Neuron (in vitro differentiated cells): ENCODE measurements at regions not wholly inside any gene's neighbourhood (a gene's known extent, or its start where the extent isn't known, plus 50 kb on each side); places are given as distances from the start of the nearest gene placed in this dataset.
"Not testable (repeated sequence)": the region's sequence is repeated elsewhere in the genome, so short reads cannot be mapped to it uniquely, and the experiment has no call there.

Experiments used
- H2AFZ ChIP-seq: one replicate; pipeline ENCODE4 v1.6.1; 2013; ENCODE audit warnings: low read depth, mild to moderate bottlenecking, inconsistent platforms, low read length, moderate library complexity
- H3K27me3 ChIP-seq: one replicate; pipeline ENCODE4 v1.6.1; 2013; ENCODE audit warnings: low read length; ENCODE audit not compliant: insufficient read depth
- H3K36me3 ChIP-seq: one replicate; pipeline ENCODE4 v1.6.1; 2013; ENCODE audit warnings: low read length; ENCODE audit not compliant: insufficient read depth
- H3K4me1 ChIP-seq: one replicate; pipeline ENCODE4 v1.6.1; 2013; ENCODE audit warnings: low read length; ENCODE audit not compliant: insufficient read depth
- H3K4me3 ChIP-seq: 2 replicates; pipeline ENCODE4 v1.5.1; 2013; ENCODE audit warnings: mild to moderate bottlenecking, low read length, moderate library complexity
- H3K9me3 ChIP-seq: one replicate; pipeline ENCODE4 v1.6.1; 2013; ENCODE audit warnings: low read length

DNA sequence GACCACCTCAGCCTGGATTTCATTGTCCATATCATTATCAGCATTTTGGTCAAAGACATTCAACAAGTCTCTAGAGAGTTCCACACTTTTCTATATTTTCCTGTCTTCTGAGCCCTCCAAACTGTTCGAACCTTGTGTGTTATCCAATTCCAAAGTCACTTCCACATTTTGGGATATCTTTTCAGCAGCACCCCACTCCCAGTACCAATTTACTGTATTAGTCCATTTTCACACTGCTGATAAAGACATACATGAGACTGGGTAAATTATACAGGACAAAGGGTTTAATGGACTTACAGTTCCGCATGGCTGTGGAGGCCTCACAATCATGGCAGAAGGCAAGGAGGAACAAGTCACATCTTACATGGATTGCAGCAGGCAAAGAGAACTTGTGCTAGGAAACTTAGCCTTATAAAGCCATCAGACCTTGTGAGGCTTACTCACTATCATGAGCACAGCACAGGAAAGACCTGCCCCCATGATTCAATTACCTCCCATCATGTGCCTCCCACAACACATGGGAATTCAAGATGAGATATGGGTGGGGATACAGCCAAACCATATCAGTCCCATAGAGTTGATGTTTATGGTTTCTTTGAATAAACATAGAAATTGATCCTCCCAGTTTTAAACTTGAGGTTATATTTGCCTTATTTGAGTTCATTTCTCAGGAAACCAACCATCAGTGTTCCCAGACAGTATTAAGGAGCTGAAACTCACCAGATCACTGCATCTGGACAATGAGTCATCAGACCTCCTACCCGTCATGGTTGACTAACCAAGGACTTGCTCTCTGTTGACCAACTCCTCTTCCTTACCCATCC is 322.7 kb upstream of the DUSP10 start:
- Histone ChIP-seq H3K27me3 (no peaks in the 10 kb centered on the region), H3K4me3 (no peak overlapping the region), H3K4me1 (no peaks in the 10 kb centered on the region), H2AFZ (no peak overlapping the region), H3K36me3 (no peaks in the 10 kb centered on the region), H3K9me3 (no peaks in the 10 kb centered on the region)

DNA sequence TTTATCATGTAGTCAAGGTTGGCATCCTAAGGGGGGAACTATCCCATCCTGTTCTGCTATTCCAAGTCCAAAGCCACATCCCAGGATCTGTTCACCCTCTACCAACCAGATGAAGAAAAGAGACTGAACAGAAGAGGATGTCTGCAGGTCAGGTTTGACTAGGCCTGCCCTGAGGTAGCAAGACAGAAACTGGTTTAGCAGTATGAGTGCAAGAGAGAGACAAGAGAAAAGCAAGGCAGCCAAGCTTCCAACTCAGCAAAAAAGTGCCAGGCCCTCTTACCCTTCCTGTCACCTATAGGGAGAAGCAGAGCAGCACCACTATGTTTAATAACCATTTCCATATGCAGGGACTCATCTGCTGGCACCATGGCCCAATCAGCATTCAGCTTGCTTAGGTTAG is 320.8 kb upstream of the DUSP10 start:
- Histone ChIP-seq H3K4me3 (no peak overlapping the region), H2AFZ (no peak overlapping the region), H3K36me3 (no peaks in the 10 kb centered on the region), H3K27me3 (no peaks in the 10 kb centered on the region), H3K9me3 (no peaks in the 10 kb centered on the region), H3K4me1 (no peaks in the 10 kb centered on the region)

DNA sequence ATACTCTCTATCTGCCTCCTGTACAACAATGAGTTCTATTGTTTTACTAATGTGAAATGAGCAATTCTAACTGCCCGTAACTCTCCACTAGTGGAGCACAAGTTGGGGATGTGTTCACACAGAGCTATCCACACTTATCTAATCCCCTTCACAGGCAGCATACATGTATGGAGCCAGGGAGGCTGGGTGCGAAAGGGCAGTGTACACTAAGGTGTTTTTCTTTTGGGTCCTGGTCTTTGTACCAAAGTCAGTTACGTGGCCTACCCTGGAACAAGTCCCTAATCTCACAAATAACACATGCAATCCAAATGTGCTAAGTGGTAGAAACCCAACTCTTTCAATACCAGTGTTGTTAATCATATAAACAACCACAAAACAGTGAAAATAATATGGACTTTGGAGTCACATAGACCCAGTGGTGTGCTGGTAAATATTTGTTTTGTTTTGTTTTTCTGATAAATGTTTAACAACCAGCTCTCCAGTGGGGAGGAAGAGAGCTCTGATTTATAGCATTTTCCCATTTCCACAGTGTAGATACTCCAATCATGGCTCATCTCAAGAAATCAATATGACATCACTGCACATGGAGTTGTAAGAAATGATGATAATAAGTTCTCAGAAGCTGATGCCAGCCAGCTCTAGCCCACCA is 319.9 kb upstream of the DUSP10 start:
- no peaks in the 10 kb centered on the region for H3K27me3 ChIP-seq
- H3K9me3 ChIP-seq: no peaks in the 10 kb centered on the region
- no peak overlapping the region for H2AFZ ChIP-seq
- no peak overlapping the region for H3K4me3 ChIP-seq
- no peaks in the 10 kb centered on the region for H3K4me1 ChIP-seq
- no peaks in the 10 kb centered on the region for H3K36me3 ChIP-seq

DNA sequence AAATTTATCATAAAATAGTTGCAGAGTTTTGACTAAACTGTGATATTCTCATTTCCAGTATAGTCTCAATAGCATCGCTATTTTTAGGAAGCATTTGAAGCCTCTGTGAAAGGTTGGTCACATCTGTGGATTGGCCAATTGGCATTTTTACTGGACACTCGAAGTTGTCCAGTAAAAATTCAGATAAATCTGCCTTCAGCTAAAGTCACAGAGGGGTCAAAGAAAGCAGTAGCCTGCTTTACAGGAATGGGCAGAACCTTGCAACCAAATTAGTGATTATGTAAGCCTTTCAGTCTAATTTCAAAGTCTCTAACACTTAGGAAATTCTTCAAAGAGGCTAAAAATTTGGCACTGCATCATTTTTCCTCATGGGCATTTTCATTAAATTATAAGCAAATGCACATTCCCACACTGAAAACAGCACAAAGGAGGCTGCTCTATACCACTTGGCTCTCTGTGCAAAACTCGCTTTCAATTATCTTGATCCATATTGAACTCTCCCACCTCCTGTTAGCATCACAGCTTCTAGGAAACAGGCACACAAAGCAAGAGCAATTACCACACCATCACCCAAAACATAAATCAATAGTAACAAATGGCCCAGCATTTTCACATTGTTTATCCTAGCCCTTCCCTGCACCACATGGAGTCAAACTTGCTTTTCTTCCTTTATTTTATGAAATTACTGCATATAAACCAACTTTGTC is 318.5 kb upstream of the DUSP10 start:
- Histone ChIP-seq H3K9me3 (no peaks in the 10 kb centered on the region), H3K27me3 (no peaks in the 10 kb centered on the region), H3K36me3 (no peaks in the 10 kb centered on the region), H3K4me1 (no peaks in the 10 kb centered on the region), H2AFZ (no peak overlapping the region), H3K4me3 (no peak overlapping the region)

DNA sequence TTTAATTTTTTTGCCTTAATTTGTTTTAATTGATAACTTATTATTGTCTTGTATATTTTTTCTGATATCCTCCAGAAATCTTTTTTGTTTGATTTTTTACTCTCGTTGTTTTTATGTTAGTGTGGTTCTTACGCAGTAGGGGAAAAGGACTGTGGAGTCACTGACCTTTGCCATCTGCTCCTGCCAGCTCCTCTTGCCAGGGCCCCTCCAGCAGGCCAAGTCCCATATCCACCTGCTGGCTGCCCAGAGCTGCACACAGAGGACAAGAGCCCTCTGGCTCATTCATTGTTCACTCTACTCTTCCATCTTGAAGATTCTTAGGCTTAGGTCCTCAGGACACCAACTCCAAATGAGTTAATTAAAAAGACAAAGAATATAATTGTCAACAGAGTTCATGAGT is 316.4 kb upstream of the DUSP10 start:
- Histone ChIP-seq H3K36me3 (no peaks in the 10 kb centered on the region), H3K4me3 (no peak overlapping the region), H3K4me1 (no peaks in the 10 kb centered on the region), H2AFZ (no peak overlapping the region), H3K9me3 (no peaks in the 10 kb centered on the region), H3K27me3 (no peaks in the 10 kb centered on the region)

DNA sequence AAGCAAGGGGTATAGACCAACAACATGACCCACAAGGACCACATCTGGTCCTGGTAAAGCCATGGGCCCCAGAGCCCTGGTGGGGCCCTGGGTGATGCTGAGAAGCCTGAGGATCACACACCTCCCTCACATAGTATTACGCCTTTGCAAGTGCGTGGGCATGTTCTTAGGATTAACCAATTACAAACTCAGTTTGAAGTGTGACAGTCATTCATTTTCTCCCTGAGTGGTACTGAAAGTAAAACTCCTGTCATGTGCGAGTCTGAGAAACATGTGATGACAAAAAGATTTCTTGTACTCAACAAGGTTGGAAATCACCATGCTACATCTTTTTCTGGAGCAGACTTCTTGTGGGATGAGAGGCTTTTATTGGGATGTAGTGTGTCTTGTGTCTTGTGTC is 315.3 kb upstream of the DUSP10 start:
- Histone ChIP-seq H3K27me3 (no peaks in the 10 kb centered on the region), H2AFZ (no peak overlapping the region), H3K4me3 (no peak overlapping the region), H3K4me1 (no peaks in the 10 kb centered on the region), H3K9me3 (no peaks in the 10 kb centered on the region), H3K36me3 (no peaks in the 10 kb centered on the region)

DNA sequence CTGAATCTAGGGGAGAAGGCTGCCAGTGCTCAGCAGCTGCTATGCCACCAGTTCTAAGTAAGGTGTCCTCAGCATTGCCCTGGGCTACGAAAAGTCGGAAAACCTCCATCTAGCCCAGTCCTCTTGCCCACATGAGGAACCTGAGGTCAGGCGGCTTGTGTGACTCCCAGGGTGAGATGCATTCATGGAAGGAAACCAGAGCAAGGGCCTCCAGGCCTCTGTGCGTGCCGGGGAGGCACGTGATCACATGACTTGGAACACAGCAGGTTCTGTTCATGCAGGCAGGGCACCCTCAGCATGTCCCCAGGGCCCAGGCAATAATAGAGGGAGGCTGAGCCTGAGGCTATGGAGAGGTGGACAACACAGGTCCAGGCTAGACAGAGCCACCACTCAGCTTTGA is 312.5 kb upstream of the DUSP10 start:
- Histone ChIP-seq H3K4me1 (no peaks in the 10 kb centered on the region), H3K27me3 (no peaks in the 10 kb centered on the region), H2AFZ (no peak overlapping the region), H3K36me3 (no peaks in the 10 kb centered on the region), H3K9me3 (no peaks in the 10 kb centered on the region), H3K4me3 (no peak overlapping the region)

DNA sequence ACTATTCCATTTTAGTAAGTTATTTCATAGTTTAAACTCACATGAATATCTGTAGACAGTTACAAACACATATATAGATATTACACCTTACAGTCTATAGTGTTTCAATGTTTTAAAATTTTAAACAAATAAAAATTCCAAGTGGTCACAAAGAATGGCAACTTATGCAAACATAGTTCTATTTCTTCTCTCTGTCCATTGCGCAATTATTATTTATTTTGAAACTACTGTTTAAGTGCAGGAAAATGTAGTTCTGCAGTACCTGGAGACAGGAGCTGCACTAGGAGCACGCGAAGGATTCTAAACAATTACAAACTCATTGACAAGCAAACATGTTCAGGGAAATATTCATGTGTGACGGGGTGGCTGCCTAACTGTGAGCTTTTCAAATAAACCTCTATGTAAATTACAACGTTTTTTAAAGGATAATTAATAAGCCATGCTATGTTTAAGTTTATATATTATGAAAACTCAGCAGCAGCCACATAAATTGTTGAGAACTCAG is 312.0 kb upstream of the DUSP10 start:
- Histone ChIP-seq H3K27me3 (no peaks in the 10 kb centered on the region), H2AFZ (no peak overlapping the region), H3K4me1 (no peaks in the 10 kb centered on the region), H3K36me3 (no peaks in the 10 kb centered on the region), H3K9me3 (no peaks in the 10 kb centered on the region), H3K4me3 (no peak overlapping the region)

DNA sequence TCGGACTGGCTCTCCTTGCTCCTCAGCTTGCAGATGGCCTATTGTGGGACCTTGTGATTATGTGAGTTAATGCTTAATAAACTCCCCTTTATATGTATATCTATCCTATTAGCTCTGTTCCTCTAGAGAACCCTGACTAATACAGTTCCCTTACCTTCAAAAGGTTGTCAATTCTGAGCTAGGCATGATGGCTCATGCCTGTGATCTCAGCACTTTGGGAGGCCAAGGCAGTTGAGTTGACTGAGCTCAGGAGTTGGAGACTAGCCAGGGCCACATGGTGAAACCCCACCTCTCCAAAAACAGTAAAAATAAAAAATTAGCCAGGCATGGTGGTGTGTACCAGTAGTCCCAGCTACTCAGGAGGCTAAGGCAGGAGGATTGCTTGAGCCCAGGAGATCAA is 309.4 kb upstream of the DUSP10 start:
- H3K4me1 ChIP-seq, H2AFZ ChIP-seq, H3K9me3 ChIP-seq, H3K27me3 ChIP-seq, H3K36me3 ChIP-seq, H3K4me3 ChIP-seq: not testable (repeated sequence)

DNA sequence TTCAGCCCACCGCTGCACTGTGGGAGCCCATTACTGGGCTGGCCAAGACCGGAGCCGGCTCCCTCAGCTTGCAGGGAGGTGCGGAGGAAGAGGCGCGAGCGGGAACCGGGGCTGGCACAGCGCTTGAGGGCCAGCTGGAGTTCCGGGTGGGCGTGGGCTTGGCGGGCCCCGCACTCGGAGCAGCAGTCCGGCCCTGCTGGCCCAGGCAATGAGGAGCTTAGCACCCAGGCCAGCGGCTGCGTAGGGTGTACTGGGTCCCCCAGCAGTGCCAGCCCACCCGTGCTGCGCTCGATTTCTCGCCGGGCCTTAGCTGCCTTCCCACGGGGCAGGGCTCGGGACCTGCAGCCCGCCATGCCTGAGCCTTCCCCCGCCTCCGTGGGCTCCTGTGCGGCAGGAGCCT is 307.8 kb upstream of the DUSP10 start:
- H3K4me3 ChIP-seq, H3K4me1 ChIP-seq, H3K36me3 ChIP-seq, H2AFZ ChIP-seq, H3K27me3 ChIP-seq, H3K9me3 ChIP-seq: not testable (repeated sequence)

DNA sequence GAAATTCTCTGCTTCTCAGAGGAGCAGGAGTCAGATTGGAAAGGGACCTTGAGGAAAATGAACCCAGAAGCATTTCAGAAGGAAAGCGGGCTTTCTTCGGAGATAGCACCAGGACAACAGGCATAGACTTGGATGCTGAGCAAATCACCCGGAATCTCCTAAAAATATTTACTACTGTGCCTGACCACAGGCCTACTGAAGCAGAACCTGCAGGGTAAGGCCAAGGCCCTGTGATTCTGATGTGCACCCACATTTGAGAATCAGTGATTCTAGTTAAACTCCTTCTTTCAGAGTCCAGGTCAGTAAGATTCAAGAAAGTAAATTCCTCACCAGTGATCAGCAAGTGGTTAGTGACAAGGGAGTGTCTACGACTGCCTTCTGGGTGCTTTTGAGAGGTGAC is 307.3 kb upstream of the DUSP10 start:
- no peaks in the 10 kb centered on the region for H3K4me1 ChIP-seq
- no peaks in the 10 kb centered on the region for H3K27me3 ChIP-seq
- H3K4me3 ChIP-seq: no peak overlapping the region
- no peaks in the 10 kb centered on the region for H3K9me3 ChIP-seq
- H2AFZ ChIP-seq: no peak overlapping the region
- H3K36me3 ChIP-seq: no peaks in the 10 kb centered on the region

DNA sequence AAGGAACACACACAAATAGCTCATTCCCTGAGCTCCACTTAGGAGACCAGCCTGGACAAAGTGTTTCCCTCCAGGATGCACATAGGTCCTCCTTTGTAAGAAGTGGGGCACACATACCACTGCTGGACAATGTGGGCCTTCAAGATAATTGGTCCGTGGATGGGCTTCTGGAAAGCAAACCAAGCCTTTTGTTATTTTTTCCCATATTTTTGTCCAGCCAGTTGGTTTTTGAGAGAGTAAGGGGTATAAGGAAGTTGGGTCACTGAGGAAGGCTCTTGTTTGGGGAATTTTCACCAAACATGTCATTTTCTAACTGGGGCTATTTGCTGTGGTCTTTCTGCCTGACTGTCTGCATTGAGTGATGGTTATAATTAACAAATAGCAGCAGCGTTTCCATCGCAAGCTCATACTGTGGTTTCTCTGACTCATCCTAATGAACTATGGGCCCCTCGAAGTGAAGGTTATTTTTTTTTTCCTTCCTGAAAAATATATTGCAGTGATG is 306.3 kb upstream of the DUSP10 start:
- Histone ChIP-seq H3K9me3 (no peaks in the 10 kb centered on the region), H3K27me3 (no peaks in the 10 kb centered on the region), H3K4me3 (no peak overlapping the region), H3K36me3 (no peaks in the 10 kb centered on the region), H2AFZ (no peak overlapping the region), H3K4me1 (no peaks in the 10 kb centered on the region)

DNA sequence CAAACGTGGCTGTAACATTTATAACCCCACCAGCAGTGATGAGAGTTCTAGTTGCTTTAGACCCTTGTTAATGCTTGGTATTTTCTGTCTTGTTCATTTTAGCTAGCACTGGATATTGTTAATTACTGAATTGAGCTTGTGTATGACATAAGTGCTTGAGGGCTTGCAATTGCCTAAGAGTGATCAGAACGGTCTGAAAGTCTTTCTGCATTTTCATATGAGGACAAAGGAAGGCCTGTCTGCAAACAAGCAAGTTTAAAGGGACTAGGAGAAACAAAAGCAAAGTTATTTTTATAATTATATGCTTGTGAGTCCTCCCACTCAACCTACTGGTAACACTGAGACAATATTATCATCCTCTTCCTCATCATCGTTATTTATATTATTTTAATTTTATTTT is 305.5 kb upstream of the DUSP10 start:
- no peaks in the 10 kb centered on the region for H3K4me1 ChIP-seq
- no peak overlapping the region for H2AFZ ChIP-seq
- H3K36me3 ChIP-seq: no peaks in the 10 kb centered on the region
- no peaks in the 10 kb centered on the region for H3K9me3 ChIP-seq
- no peaks in the 10 kb centered on the region for H3K27me3 ChIP-seq
- H3K4me3 ChIP-seq: no peak overlapping the region
